ENCODE measurements at regions not wholly inside any gene's neighbourhood (a gene's known extent, or its start where the extent isn't known, plus 50 kb on each side); places are given as distances from the start of the nearest gene placed in this dataset.

- TF ChIP-seq, protein P1, sequence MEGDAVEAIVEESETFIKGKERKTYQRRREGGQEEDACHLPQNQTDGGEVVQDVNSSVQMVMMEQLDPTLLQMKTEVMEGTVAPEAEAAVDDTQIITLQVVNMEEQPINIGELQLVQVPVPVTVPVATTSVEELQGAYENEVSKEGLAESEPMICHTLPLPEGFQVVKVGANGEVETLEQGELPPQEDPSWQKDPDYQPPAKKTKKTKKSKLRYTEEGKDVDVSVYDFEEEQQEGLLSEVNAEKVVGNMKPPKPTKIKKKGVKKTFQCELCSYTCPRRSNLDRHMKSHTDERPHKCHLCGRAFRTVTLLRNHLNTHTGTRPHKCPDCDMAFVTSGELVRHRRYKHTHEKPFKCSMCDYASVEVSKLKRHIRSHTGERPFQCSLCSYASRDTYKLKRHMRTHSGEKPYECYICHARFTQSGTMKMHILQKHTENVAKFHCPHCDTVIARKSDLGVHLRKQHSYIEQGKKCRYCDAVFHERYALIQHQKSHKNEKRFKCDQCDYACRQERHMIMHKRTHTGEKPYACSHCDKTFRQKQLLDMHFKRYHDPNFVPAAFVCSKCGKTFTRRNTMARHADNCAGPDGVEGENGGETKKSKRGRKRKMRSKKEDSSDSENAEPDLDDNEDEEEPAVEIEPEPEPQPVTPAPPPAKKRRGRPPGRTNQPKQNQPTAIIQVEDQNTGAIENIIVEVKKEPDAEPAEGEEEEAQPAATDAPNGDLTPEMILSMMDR (IDR thresholded peaks at IDR 0.05) = no peak
- TF ChIP-seq EZH2 (IDR thresholded peaks at IDR 0.05; ENCODE audit: borderline replicate concordance, insufficient read depth, low read depth, low read length, poor library complexity, severe bottlenecking) = no peak
These were observed 624.9 kb downstream of the ETS1 start for GRCh38 chr11:127962416-127962815.

All from B cell (primary cell).